Naive thymus-derived CD4-positive, alpha-beta T cell (primary cell): ENCODE measurements at regions not wholly inside any gene's neighbourhood (a gene's known extent, or its start where the extent isn't known, plus 50 kb on each side); places are given as distances from the start of the nearest gene placed in this dataset.
"Not testable (repeated sequence)": the region's sequence is repeated elsewhere in the genome, so short reads cannot be mapped to it uniquely, and the experiment has no call there.

Source experiments
- ATAC-seq: fragments of 150-1000 bp; cut with Tn5 transposase; 2 replicates; pipeline ENCODE4 v1.10.0; 2021; ENCODE audit warnings: mild to moderate bottlenecking, moderate library complexity
- CTCF ChIA-PET: fragments of 350-600 bp; sonication (Branson Sonifier 250); formaldehyde crosslinking; loops from one replicate; lab custom pipeline; 2021; ENCODE audit warnings: antibody characterized with exemption; lab: Charles Lee
- POLR2A ChIA-PET: fragments of 350-600 bp; sonication (Branson Sonifier 250); formaldehyde crosslinking; loops from one replicate; lab custom pipeline; 2021; ENCODE audit warnings: antibody characterized with exemption, inconsistent platforms; lab: Charles Lee
- DNase-seq, 9 donors: peaks; one replicate each; pipeline versions ENCODE4 v3.0.0 to v3.0.0-alpha.2; 2020 to 2022; ENCODE audit warnings: mixed read lengths in 1 of 9
- H3K27ac ChIP-seq: one replicate; pipeline ENCODE4 v1.7.0; 2013; ENCODE audit warnings: mild to moderate bottlenecking, low read depth, low read length, moderate library complexity
- H3K27me3 ChIP-seq, 2 donors: one replicate each; pipeline ENCODE4 v1.7.0; 2013; ENCODE audit warnings: low read length in 2 of 2, mild to moderate bottlenecking in 2 of 2, moderate library complexity in 2 of 2; ENCODE audit not compliant: control insufficient read depth in 2 of 2, insufficient read depth in 2 of 2
- H3K36me3 ChIP-seq, 3 experiments: 1 replicate in 2 of 3; 2 replicates in 1 of 3; pipeline ENCODE4 v1.7.0; 2013; ENCODE audit warnings: low read length in 3 of 3, mild to moderate bottlenecking in 3 of 3, moderate library complexity in 1 of 3; ENCODE audit not compliant: insufficient read depth in 3 of 3, control insufficient read depth in 2 of 3
- H3K4me1 ChIP-seq, 2 donors: one replicate each; pipeline ENCODE4 v1.7.0; 2013; ENCODE audit warnings: low read length in 2 of 2, mild to moderate bottlenecking in 2 of 2, moderate library complexity in 1 of 2; ENCODE audit not compliant: control insufficient read depth in 2 of 2, insufficient read depth in 2 of 2
- H3K4me3 ChIP-seq: 2 replicates; pipeline ENCODE4 v1.7.0; 2013; ENCODE audit warnings: mild to moderate bottlenecking, low read length
- H3K9me3 ChIP-seq, 3 experiments: 1 replicate in 2 of 3; 2 replicates in 1 of 3; pipeline ENCODE4 v1.7.0; 2013; ENCODE audit warnings: low read length in 3 of 3; ENCODE audit not compliant: control insufficient read depth in 2 of 3
- H3K27ac Mint-ChIP-seq, 9 donors: one replicate each; pipeline ENCODE4 v1.8.0; 2020 to 2022; ENCODE audit warnings: mixed read lengths in 9 of 9, mild to moderate bottlenecking in 8 of 9, moderate library complexity in 5 of 9, inconsistent platforms in 2 of 9
- H3K27me3 Mint-ChIP-seq, 5 donors: one replicate each; pipeline ENCODE4 v1.8.0; 2021 to 2022; ENCODE audit warnings: mixed read lengths in 5 of 5, mild to moderate bottlenecking in 1 of 5
- H3K36me3 Mint-ChIP-seq, 5 donors: one replicate each; pipeline ENCODE4 v1.8.0; 2020 to 2022; ENCODE audit warnings: mixed read lengths in 5 of 5, mild to moderate bottlenecking in 3 of 5, inconsistent platforms in 1 of 5
- H3K4me1 Mint-ChIP-seq, 7 donors: one replicate each; pipeline ENCODE4 v1.8.0; 2020 to 2022; ENCODE audit warnings: mixed read lengths in 7 of 7, mild to moderate bottlenecking in 3 of 7, inconsistent platforms in 1 of 7
- H3K4me3 Mint-ChIP-seq, 10 donors: one replicate each; pipeline ENCODE4 v1.8.0; 2020 to 2022; ENCODE audit warnings: mild to moderate bottlenecking in 10 of 10, mixed read lengths in 10 of 10, moderate library complexity in 6 of 10, inconsistent platforms in 2 of 10
- H3K9me3 Mint-ChIP-seq, 11 donors: one replicate each; pipeline ENCODE4 v1.8.0; 2020 to 2022; ENCODE audit warnings: mixed read lengths in 11 of 11, mild to moderate bottlenecking in 4 of 11, inconsistent platforms in 1 of 11, moderate library complexity in 1 of 11
- intact Hi-C, 2 donors: fragments of 100-400 bp; cut with micrococcal nuclease; formaldehyde crosslinking; loops; one replicate each; pipeline ENCODE4 v1.15.1; 2023

DNA sequence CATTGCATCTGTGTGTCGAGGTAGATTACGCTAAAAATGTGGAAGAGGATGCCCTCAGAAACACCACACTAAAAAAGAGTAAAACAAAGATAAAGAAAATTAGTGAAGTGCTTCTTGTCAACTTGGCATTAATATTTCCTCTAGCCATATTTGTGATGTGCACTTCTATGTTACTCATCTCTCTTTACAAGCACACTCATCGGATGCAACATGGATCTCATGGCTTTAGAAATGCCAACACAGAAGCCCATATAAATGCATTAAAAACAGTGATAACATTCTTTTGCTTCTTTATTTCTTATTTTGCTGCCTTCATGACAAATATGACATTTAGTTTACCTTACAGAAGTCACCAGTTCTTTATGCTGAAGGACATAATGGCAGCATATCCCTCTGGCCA, 79.0 kb upstream of the SCIN start:
- no peaks in the 10 kb centered on the region for H3K4me1 Mint-ChIP-seq
- H3K27ac Mint-ChIP-seq: no peak overlapping the region
- no peak for ATAC-seq
- no peaks in the 10 kb centered on the region for H3K36me3 ChIP-seq
- H3K27me3 ChIP-seq: no peaks in the 10 kb centered on the region
- H3K27me3 Mint-ChIP-seq: peaks cover 7 to 14% (median 10%) of the 10 kb centered on the region in 5 donors
- no peak overlapping the region for H3K4me3 Mint-ChIP-seq
- CTCF ChIA-PET: interaction anchor here (1.4 to 2.2 kb wide), 3 partner anchors 28 to 48 kb away, joined by 3 to 26 read pairs (median 4); no protein-coding TSS in a partner anchor
- DNase-seq: no peak
- POLR2A ChIA-PET: no interaction called here
- no peaks in the 10 kb centered on the region for H3K4me1 ChIP-seq
- intact Hi-C loops: loop anchor here (2.0 to 10.0 kb wide), 7 partner anchors 57 to 1119 kb away; partner anchors contain the start of genes THSD7A (in 1 of the 2) and TMEM106B (in 1 of the 2)
- no peaks in the 10 kb centered on the region for H3K36me3 Mint-ChIP-seq
- no peak overlapping the region for H3K27ac ChIP-seq
- no peak overlapping the region for H3K4me3 ChIP-seq
- H3K9me3 ChIP-seq: peaks cover 0 to 3% (median 0%) of the 10 kb centered on the region in 3 experiments
- H3K9me3 Mint-ChIP-seq: no peaks in the 10 kb centered on the region

DNA sequence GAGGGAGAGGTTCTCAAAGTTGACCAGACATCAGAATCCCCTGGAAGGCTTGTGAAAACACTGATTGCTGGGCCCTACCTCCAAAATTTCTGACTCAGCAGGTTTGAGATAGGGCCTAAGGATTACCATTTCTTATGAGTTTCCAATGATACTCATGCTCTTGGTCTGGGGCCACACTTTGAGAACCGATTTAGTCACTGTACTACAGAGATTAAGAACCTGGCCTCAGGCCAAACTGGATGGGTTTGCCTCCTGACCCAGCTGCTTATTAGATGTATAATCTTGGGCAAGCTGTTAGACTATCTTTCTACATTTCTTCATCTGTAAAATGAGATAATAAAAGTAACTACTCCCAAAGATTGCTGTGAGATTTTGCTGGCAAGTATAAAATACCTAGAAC, 77.1 kb upstream of the SCIN start:
- no peak overlapping the region for H3K4me3 Mint-ChIP-seq
- ATAC-seq (no peak), DNase-seq (no peak)
- Histone ChIP-seq H3K27ac (no peak overlapping the region), H3K4me1 (no peaks in the 10 kb centered on the region), H3K9me3 (no peaks in the 10 kb centered on the region), H3K27me3 (no peaks in the 10 kb centered on the region), H3K36me3 (no peaks in the 10 kb centered on the region), H3K4me3 (no peak overlapping the region)
- H3K27me3 Mint-ChIP-seq: peaks cover 7 to 16% (median 13%) of the 10 kb centered on the region in 5 donors
- intact Hi-C loops: loop anchor here (5.0 to 10.0 kb wide), 5 partner anchors 171 to 1121 kb away; partner anchors contain the start of genes THSD7A (in 1 of the 2) and TMEM106B (in 1 of the 2)
- peaks cover 0 to 1% (median 0%) of the 10 kb centered on the region in 11 donors for H3K9me3 Mint-ChIP-seq
- CTCF ChIA-PET: no interaction called here
- H3K4me1 Mint-ChIP-seq: peaks cover 0 to 4% (median 0%) of the 10 kb centered on the region in 7 donors
- H3K27ac Mint-ChIP-seq: no peak overlapping the region
- no peaks in the 10 kb centered on the region for H3K36me3 Mint-ChIP-seq
- POLR2A ChIA-PET: no interaction called here

DNA sequence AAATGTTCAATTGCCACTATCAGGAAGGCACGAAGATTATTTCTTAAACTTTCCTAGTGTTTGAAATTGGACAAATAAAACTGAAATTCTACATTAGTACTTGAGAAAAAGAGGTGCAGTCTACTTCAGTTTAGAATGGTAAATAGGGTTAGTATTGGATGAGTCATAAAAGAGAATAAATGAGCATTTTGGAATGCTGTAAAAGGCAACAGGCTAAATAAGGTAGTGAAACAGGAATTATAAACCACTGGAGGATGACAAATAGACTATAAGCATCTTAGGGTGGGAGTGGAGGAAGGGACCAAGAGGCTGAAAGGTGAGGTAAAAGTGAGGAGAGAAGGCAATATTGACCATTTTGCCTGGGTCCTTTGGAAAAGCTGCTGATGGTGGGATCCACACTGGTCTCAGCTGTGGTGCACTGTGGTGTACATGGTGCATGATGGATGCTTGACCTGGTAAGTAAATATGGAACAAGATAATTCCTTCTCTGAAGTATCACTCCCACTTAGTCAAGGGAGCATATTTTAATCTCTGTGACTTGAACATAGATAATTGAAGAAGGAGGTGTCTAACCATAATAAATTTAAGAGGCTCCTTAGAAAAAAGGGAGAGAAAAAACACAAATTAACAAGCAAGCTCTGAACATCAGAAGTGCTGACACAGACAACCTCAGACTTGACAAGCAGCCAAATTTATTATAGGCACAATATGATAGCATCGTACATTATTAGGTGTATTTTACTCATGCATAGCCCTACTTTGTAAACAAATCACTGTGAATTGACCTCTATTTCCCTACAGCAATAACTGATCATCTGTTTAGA, 76.4 kb upstream of the SCIN start:
- Mint-ChIP-seq H3K9me3 (peaks cover 0 to 3% (median 0%) of the 10 kb centered on the region in 11 donors), H3K36me3 (no peaks in the 10 kb centered on the region), H3K4me3 (no peak overlapping the region), H3K27ac (no peak overlapping the region), H3K27me3 (peaks cover 7 to 17% (median 14%) of the 10 kb centered on the region in 5 donors), H3K4me1 (peaks cover 0 to 4% (median 0%) of the 10 kb centered on the region in 7 donors)
- Histone ChIP-seq H3K9me3 (no peaks in the 10 kb centered on the region), H3K27me3 (no peaks in the 10 kb centered on the region), H3K27ac (no peak overlapping the region), H3K4me3 (no peak overlapping the region), H3K36me3 (no peaks in the 10 kb centered on the region), H3K4me1 (no peaks in the 10 kb centered on the region)
- ATAC-seq (no peak), DNase-seq (no peak)
- CTCF ChIA-PET: no interaction called here
- POLR2A ChIA-PET: no interaction called here
- intact Hi-C loops: loop anchor here (1.0 to 10.0 kb wide), 7 partner anchors 59 to 1122 kb away; partner anchors contain the start of genes THSD7A (in 1 of the 2) and TMEM106B (in 1 of the 2)

DNA sequence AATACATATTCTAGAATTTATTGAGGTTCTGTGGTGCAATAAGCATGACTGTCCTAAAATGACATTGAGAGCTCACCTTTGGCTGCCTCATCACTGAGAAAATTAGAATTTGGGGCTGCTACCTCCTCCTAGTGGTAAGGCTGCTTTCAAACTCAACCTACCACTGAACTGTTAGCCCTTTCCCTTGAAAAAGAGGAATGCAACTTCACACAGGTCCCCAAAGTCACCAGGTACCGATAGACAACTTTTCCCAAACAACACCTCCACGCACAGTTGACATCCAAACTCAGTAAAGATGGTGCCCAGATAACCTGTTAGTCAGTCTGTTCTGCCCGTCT, 75.9 kb upstream of the SCIN start:
- no peak overlapping the region for H3K27ac ChIP-seq
- DNase-seq (no peak), ATAC-seq (no peak)
- intact Hi-C loops: loop anchor here (1.0 to 10.0 kb wide), 7 partner anchors 60 to 1122 kb away; partner anchors contain the start of genes THSD7A (in 1 of the 2) and TMEM106B (in 1 of the 2)
- H3K27me3 Mint-ChIP-seq: peaks cover 7 to 19% (median 15%) of the 10 kb centered on the region in 5 donors
- H3K36me3 Mint-ChIP-seq: no peaks in the 10 kb centered on the region
- no peak overlapping the region for H3K27ac Mint-ChIP-seq
- peaks cover 0 to 3% (median 0%) of the 10 kb centered on the region in 11 donors for H3K9me3 Mint-ChIP-seq
- H3K27me3 ChIP-seq: no peaks in the 10 kb centered on the region
- ChIA-PET CTCF (no interaction called here), POLR2A (no interaction called here)
- H3K36me3 ChIP-seq: no peaks in the 10 kb centered on the region
- H3K9me3 ChIP-seq: no peaks in the 10 kb centered on the region
- peaks cover 0 to 4% (median 0%) of the 10 kb centered on the region in 7 donors for H3K4me1 Mint-ChIP-seq
- no peak overlapping the region for H3K4me3 Mint-ChIP-seq
- H3K4me3 ChIP-seq: no peak overlapping the region
- no peaks in the 10 kb centered on the region for H3K4me1 ChIP-seq

DNA sequence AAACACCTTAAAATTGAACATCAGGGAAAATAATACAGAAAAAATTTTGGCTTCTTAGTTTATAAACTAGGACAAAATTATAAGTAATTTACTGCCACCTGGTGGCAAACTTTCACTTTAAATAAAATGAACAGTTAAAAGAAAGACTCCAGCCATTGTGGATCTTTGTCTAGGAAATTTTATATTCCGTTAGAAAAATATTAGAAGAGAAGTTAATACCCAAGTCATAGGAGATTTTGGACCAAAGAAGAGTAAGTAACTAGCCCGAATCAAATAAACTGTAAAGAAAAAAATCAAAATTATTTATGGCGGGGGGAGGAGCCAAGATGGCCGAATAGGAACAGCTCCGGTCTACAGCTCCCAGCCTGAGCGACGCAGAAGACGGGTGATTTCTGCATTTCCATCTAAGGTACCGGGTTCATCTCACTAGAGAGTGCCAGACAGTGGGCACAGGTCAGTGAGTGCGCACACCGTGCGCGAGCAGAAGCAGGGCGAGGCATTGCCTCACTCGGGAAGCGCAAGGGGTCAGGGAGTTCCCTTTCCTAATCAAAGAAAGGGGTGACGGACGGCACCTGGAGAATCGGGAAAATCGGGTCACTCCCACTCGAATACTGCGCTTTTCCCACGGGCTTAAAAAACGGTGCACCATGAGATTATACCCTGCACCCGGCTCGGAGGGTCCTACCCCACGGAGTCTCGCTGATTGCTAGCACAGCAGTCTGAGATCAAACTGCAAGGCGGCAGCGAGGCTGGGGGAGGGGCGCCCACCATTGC, 73.4 kb upstream of the SCIN start:
- H3K27ac Mint-ChIP-seq, POLR2A ChIA-PET, H3K9me3 ChIP-seq: not testable (repeated sequence)

DNA sequence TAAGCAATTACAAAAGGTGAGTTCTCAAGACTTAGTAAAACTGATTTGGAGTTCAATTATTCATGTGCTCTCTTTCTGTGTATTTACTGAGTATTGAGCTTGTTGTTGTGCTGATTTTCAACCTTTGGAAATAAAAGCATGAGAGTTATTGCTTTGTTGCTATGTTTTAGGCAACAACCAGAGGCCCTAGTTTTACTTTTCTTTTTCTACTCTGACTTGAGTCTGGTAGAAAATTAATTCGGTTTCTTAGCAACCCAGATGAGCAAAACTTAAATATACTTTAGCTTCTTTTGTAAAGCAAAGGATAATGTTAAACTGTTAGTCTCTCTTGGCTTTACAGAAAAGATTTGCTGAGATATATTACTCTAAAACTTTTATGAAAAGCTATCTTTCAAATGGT, 66.4 kb upstream of the SCIN start:
- ATAC-seq: no peak
- no peaks in the 10 kb centered on the region for H3K4me1 ChIP-seq
- ChIA-PET POLR2A (no interaction called here), CTCF (no interaction called here)
- Mint-ChIP-seq H3K9me3 (peaks cover 0 to under 1% (median 0%) of the 10 kb centered on the region in 11 donors), H3K27ac (no peak overlapping the region), H3K4me3 (no peak overlapping the region), H3K4me1 (no peaks in the 10 kb centered on the region), H3K27me3 (peaks cover 0 to 1% (median 0%) of the 10 kb centered on the region in 5 donors), H3K36me3 (no peaks in the 10 kb centered on the region)
- H3K27me3 ChIP-seq: no peaks in the 10 kb centered on the region
- H3K36me3 ChIP-seq: no peaks in the 10 kb centered on the region
- no peak overlapping the region for H3K27ac ChIP-seq
- intact Hi-C loops: no loop called here
- H3K9me3 ChIP-seq: no peaks in the 10 kb centered on the region
- H3K4me3 ChIP-seq: no peak overlapping the region
- DNase-seq: no peak

More for the DNA sequence above, 73.4 kb upstream of the SCIN start:
- CTCF ChIA-PET, H3K36me3 ChIP-seq, H3K27me3 ChIP-seq, ATAC-seq, H3K4me3 ChIP-seq, H3K27ac ChIP-seq, H3K9me3 Mint-ChIP-seq, H3K4me1 ChIP-seq, H3K36me3 Mint-ChIP-seq, H3K4me1 Mint-ChIP-seq: not testable (repeated sequence)
- DNase-seq: peak in 3 of 9 donors; percentile 7 to 35 (median 15)
- intact Hi-C loops: loop anchor here (1.0 to 10.0 kb wide), 5 partner anchors 39 to 1070 kb away; partner anchors contain the start of gene THSD7A (in 1 of the 2)
- Mint-ChIP-seq H3K4me3 (peak overlapping the region in 5 of 10 donors; percentile 64 to 71 (median 66)), H3K27me3 (peaks cover 4 to 14% (median 12%) of the 10 kb centered on the region in 5 donors)
